HEK293T (cell line): ENCODE measurements at regions not wholly inside any gene's neighbourhood (a gene's known extent, or its start where the extent isn't known, plus 50 kb on each side); places are given as distances from the start of the nearest gene placed in this dataset.

ENCODE experiments used
- ARNT ChIP-seq: fragments of 450-650 bp; IDR thresholded peaks from 2 replicates; pipeline ENCODE4 v1.6.1; 2017; ENCODE audit warnings: mild to moderate bottlenecking
- BHLHE40 ChIP-seq: fragments of 450-650 bp; IDR thresholded peaks from 2 replicates; pipeline ENCODE4 v1.6.1; 2016; ENCODE audit warnings: mild to moderate bottlenecking, moderate library complexity, borderline replicate concordance
- ELF4 ChIP-seq: fragments of 450-650 bp; IDR thresholded peaks from 2 replicates; pipeline ENCODE4 v1.6.1; 2017; ENCODE audit warnings: antibody characterized with exemption
- FOXA1 ChIP-seq: fragments of 450-650 bp; IDR thresholded peaks from 2 replicates; pipeline ENCODE4 v1.6.1; 2016; ENCODE audit warnings: mild to moderate bottlenecking
- FOXK2 ChIP-seq: fragments of 450-650 bp; IDR thresholded peaks from 2 replicates; pipeline ENCODE4 v1.6.1; 2016; ENCODE audit warnings: mild to moderate bottlenecking
- FOXM1 ChIP-seq: fragments of 450-650 bp; IDR thresholded peaks from 2 replicates; pipeline ENCODE4 v1.6.1; 2017; ENCODE audit warnings: mild to moderate bottlenecking, borderline replicate concordance
- HDGF ChIP-seq: fragments of 450-650 bp; IDR thresholded peaks from 2 replicates; pipeline ENCODE4 v1.6.1; 2017; ENCODE audit warnings: antibody characterized with exemption, borderline replicate concordance
- L3MBTL2 ChIP-seq: fragments of 450-650 bp; conservative IDR thresholded peaks from 2 replicates; pipeline ENCODE4 v1.6.1; 2016; ENCODE audit warnings: mild to moderate bottlenecking
- LEF1 ChIP-seq: fragments of 450-650 bp; IDR thresholded peaks from 2 replicates; pipeline ENCODE4 v1.6.1; 2017; ENCODE audit warnings: mild to moderate bottlenecking, borderline replicate concordance
- NFRKB ChIP-seq: fragments of 450-650 bp; IDR thresholded peaks from 2 replicates; pipeline ENCODE4 v1.6.1; 2016; ENCODE audit warnings: mild to moderate bottlenecking, moderate library complexity
- SP1 ChIP-seq: fragments of 450-650 bp; IDR thresholded peaks from 2 replicates; pipeline ENCODE4 v1.6.1; 2017
- SUZ12 ChIP-seq: fragments of 450-650 bp; IDR thresholded peaks from 2 replicates; pipeline ENCODE4 v1.6.1; 2016; ENCODE audit warnings: mild to moderate bottlenecking
- TF ChIP-seq, protein P1 (sequence below): fragments of 450-650 bp; IDR thresholded peaks from 2 replicates; pipeline ENCODE4 v1.6.1; 2016

DNA sequence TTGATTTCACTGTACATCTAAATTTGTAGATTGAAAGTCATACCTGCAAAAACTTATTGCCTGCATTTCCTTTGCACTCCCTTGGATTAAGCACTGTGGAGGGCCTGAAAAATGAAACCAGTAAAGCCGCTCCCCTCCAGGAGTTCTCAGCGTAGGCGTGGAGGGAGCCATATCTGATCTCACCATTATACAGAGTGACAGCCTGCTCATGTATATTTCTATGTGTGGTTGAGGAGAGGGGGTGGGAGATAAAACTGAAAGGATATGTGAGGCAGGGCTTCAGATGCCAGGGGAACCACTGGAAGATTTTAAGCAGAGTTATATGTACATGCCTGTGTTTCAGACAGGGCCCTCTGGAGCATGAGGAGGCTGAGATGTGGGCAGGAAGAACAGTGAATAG, 303.0 kb downstream of the MSX2 start:
- no peak for TF ChIP-seq FOXK2
- no peak for TF ChIP-seq BHLHE40
- TF ChIP-seq ARNT, result no peak
- no peak for TF ChIP-seq L3MBTL2
- no peak for TF ChIP-seq NFRKB
- TF ChIP-seq SP1, result no peak
- TF ChIP-seq SUZ12, result no peak
- TF ChIP-seq FOXM1, result no peak
- TF ChIP-seq ELF4, result no peak
- no peak for TF ChIP-seq FOXA1
- no peak for TF ChIP-seq LEF1
- TF ChIP-seq HDGF, result no peak
- TF ChIP-seq, protein P1, sequence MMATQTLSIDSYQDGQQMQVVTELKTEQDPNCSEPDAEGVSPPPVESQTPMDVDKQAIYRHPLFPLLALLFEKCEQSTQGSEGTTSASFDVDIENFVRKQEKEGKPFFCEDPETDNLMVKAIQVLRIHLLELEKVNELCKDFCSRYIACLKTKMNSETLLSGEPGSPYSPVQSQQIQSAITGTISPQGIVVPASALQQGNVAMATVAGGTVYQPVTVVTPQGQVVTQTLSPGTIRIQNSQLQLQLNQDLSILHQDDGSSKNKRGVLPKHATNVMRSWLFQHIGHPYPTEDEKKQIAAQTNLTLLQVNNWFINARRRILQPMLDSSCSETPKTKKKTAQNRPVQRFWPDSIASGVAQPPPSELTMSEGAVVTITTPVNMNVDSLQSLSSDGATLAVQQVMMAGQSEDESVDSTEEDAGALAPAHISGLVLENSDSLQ, result no peak
